ENCODE measurements at regions not wholly inside any gene's neighbourhood (a gene's known extent, or its start where the extent isn't known, plus 50 kb on each side); places are given as distances from the start of the nearest gene placed in this dataset.

DNA sequence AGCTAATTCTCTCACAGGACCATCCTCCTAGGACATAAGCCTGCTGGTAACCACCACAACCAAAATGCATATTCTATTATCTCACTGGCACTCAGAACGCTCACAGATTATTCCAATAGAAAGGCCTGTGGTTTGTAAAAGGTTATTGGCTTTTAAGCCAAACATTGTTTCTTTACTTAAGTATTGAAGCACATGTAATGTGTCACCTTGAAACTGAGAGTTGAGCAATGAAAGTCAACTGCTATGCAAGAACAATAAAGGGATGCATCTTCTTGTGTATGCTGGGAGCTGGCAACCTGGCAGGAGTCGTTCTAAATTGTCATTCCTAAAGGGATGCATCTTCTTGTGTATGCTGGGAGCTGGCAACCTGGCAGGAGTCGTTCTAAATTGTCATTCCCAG, 298.6 kb upstream of the DNAJC19 start:
- ChIA-PET POLR2A (no interaction called here), CTCF (no interaction called here)
- Histone ChIP-seq H3K27me3 (ENCODE audit: control insufficient read depth, insufficient read depth, low read length) (no peaks in the 10 kb centered on the region), H3K36me3 (ENCODE audit: control insufficient read depth, insufficient read depth, low read length) (no peaks in the 10 kb centered on the region), H3K4me3 (ENCODE audit: low read depth, low read length) (no peak overlapping the region)
- TF ChIP-seq, protein P1, sequence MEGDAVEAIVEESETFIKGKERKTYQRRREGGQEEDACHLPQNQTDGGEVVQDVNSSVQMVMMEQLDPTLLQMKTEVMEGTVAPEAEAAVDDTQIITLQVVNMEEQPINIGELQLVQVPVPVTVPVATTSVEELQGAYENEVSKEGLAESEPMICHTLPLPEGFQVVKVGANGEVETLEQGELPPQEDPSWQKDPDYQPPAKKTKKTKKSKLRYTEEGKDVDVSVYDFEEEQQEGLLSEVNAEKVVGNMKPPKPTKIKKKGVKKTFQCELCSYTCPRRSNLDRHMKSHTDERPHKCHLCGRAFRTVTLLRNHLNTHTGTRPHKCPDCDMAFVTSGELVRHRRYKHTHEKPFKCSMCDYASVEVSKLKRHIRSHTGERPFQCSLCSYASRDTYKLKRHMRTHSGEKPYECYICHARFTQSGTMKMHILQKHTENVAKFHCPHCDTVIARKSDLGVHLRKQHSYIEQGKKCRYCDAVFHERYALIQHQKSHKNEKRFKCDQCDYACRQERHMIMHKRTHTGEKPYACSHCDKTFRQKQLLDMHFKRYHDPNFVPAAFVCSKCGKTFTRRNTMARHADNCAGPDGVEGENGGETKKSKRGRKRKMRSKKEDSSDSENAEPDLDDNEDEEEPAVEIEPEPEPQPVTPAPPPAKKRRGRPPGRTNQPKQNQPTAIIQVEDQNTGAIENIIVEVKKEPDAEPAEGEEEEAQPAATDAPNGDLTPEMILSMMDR (IDR thresholded peaks at IDR 0.05; ENCODE audit: insufficient read depth, low read depth, low read length): no peak
- DNase-seq (ENCODE audit: low read depth): no peak

GRCh38 chr3:181279239-181279565, 289.7 kb upstream of the DNAJC19 start:
- Histone ChIP-seq H3K36me3 (ENCODE audit: control insufficient read depth, insufficient read depth, low read length) (no peaks in the 10 kb centered on the region), H3K27me3 (ENCODE audit: control insufficient read depth, insufficient read depth, low read length) (no peaks in the 10 kb centered on the region), H3K4me3 (ENCODE audit: low read depth, low read length) (no peak overlapping the region)
- ChIA-PET CTCF (no interaction called here), POLR2A (no interaction called here)
- no peak for DNase-seq (ENCODE audit: low read depth)
- TF ChIP-seq, protein P1 (IDR thresholded peaks at IDR 0.05; ENCODE audit: insufficient read depth, low read depth, low read length): no peak

GRCh38 chr3:181278468-181279238, 289.1 kb upstream of the DNAJC19 start:
- Histone ChIP-seq H3K4me3 (ENCODE audit: low read depth, low read length) (no peak overlapping the region), H3K27me3 (ENCODE audit: control insufficient read depth, insufficient read depth, low read length) (no peaks in the 10 kb centered on the region), H3K36me3 (ENCODE audit: control insufficient read depth, insufficient read depth, low read length) (no peaks in the 10 kb centered on the region)
- TF ChIP-seq, protein P1 (IDR thresholded peaks at IDR 0.05; ENCODE audit: insufficient read depth, low read depth, low read length): no peak
- POLR2A ChIA-PET: no interaction called here
- CTCF ChIA-PET: no interaction called here
- DNase-seq (ENCODE audit: low read depth): no peak

- Histone ChIP-seq H3K4me3 (ENCODE audit: low read depth, low read length) (no peak overlapping the region), H3K36me3 (ENCODE audit: control insufficient read depth, insufficient read depth, low read length) (no peaks in the 10 kb centered on the region), H3K27me3 (ENCODE audit: control insufficient read depth, insufficient read depth, low read length) (no peaks in the 10 kb centered on the region)
- TF ChIP-seq, protein P1 (IDR thresholded peaks at IDR 0.05; ENCODE audit: insufficient read depth, low read depth, low read length): no peak
- POLR2A ChIA-PET: no interaction called here
- no peak for DNase-seq (ENCODE audit: low read depth)
- CTCF ChIA-PET: no interaction called here
Measured at GRCh38 chr3:181276358-181276896, 286.9 kb upstream of the DNAJC19 start.

DNA sequence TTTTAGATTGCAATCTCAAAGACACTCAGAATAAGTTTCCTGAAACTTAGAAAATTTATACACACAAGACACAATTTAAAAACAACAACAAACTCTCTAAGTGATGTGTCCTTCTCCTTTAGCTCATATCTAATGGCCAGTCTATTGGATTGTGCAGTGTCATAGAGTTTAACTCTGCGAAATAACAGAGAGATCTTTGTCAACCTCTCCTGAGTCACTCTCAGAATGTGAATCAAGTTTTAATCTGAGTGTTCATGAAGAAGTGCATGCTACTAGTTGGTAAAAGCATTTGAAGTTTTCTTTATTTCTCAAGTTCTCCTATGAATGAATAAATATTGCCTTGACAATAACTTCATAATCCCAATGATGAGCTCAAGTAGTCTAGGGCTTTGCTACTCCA, 284.5 kb upstream of the DNAJC19 start:
- CTCF ChIA-PET: no interaction called here
- Histone ChIP-seq H3K27me3 (ENCODE audit: control insufficient read depth, insufficient read depth, low read length) (no peaks in the 10 kb centered on the region), H3K36me3 (ENCODE audit: control insufficient read depth, insufficient read depth, low read length) (no peaks in the 10 kb centered on the region), H3K4me3 (ENCODE audit: low read depth, low read length) (no peak overlapping the region)
- TF ChIP-seq, protein P1 (IDR thresholded peaks at IDR 0.05; ENCODE audit: insufficient read depth, low read depth, low read length): no peak
- POLR2A ChIA-PET: no interaction called here
- no peak for DNase-seq (ENCODE audit: low read depth)
